Stimulated activated CD4-positive, alpha-beta T cell treated with anti-CD3 and anti-CD28 coated beads, TNF-alpha, amount 100 ng/mL, for 24 hours (primary cell): ENCODE measurements at regions not wholly inside any gene's neighbourhood (a gene's known extent, or its start where the extent isn't known, plus 50 kb on each side); places are given as distances from the start of the nearest gene placed in this dataset.
"Not testable (repeated sequence)": the region's sequence is repeated elsewhere in the genome, so short reads cannot be mapped to it uniquely, and the experiment has no call there.

Experiments
- DNase-seq, 3 experiments: peaks; one replicate each; pipeline ENCODE4 v3.0.0-alpha.2; 2020; ENCODE audit warnings: low read depth in 3 of 3

- DNase-seq: not testable (repeated sequence)
Measured at GRCh38 chr10:90119631-90120280, 418.4 kb downstream of the KIF20B start.

GRCh38 chr10:90125456-90126255, 424.3 kb downstream of the KIF20B start:
- no peak for DNase-seq

DNA sequence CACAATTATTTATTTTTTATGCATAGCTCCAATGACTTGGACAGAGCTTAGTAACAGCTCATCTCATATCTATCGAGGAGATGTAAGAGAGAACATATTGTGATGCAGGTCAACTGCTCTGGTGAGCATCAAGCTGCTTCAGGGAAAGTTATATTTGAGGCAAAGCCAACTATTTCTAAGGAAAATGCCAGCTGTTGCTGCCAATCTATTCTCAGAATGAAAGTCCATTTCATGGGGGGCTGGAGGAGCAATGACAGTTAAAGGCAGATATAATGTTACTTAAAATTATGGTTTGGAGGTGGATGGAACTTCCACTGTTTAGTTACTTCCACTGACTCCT, 424.8 kb downstream of the KIF20B start:
- no peak for DNase-seq

DNA sequence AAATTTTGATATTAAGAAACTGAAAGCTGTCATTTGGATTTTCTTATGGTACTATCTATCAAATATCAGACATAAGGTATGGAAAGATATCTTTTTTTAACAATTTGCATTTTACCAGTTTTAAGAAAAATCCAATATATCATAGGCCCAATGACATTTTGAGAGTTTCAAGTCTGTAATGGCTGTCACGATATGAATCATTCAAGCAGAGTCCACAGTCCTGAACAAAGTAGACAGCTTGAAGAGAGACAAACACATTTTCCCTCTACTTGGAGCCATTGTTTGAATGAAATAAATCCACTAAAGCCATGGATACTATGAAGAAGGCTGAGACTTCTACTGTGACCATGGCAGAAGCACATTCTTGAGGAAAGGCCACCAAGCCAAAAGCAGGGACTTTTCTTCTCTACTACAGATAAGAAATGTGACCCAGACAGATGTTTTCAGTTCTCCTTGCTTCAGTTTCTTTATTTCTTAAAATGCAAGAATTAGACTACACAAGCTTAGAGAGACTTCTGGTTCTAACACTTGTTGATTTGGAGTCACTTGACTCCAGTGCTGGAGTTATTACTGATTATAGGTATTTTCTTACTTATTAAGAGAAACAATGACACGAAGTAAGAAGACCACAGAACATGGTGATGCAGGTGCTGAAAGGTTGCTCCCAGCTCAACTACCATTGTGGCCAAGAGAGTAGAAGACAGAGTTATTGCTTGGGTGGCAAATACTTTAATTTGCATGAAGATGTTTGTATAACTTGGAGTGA, 429.1 kb downstream of the KIF20B start:
- DNase-seq: no peak

GRCh38 chr10:90133606-90134005, 432.2 kb downstream of the KIF20B start:
- DNase-seq: no peak

DNA sequence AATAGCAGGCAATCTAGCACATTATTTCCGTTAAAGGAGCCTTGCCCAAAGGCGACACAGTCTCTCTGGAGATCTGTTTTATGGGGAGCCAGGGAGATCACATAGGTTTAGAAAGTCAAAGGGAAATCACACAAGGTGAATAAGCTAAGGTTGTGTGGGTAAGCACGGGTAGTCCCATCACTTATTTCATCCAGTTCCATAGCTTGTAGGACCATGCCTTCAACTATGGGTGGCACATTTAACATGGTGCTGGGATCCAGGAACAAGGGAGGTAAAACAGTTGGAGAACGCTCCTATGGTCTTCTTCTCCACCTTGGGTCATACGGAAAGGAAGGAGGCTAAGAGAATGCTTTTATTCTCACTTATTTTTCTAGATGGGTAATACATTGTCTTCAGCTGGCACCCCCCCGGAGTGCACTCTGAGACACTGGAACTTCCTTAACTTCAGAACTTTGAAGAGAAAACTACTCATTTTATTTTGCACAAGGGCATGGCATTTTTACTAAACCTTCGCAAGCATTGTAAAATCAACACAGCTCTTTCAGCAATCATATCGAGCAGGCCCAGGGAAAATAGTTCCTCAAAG, 435.4 kb downstream of the KIF20B start:
- no peak for DNase-seq

- no peak for DNase-seq
Measured at GRCh38 chr10:90138844-90139243, 437.5 kb downstream of the KIF20B start.

DNA sequence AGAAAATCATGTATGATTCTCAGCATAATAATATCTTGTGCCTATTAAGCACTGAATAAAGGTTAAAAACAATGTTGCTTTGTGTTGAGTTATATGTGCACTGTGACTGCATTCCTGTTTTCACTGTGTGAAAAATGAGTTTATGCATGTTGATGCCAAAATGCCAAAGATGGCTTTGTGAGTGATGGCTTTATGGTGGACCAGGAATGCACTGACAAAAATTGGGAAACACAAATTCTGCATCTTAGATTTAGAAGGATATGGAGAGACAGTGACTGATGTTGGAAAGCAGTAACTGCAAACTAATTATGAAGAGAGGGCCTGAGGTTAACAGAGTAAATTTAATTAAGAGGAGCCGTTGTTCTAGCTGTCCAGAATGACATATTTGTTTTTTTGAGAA, 440.4 kb downstream of the KIF20B start:
- no peak for DNase-seq

DNA sequence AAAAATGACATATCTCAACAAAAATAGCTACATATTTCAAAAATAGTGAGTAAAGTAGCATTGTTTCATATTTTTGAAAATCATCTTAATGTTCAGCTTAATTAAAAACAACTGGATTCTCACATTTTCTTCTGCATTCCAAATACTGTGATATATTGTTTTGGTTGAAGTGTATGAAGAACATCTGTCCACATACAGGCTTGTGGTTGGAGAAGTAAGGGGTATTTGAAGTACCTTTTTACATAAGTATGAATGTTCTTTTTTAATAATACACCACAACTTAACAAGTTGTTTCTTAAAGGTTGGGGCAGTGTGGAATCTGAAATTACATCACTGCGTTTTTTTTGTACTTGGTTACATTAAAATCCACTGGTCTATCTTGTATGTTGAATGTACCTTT, 442.5 kb downstream of the KIF20B start:
- DNase-seq: no peak

GRCh38 chr10:90148116-90148855, 446.9 kb downstream of the KIF20B start:
- DNase-seq: no peak

DNA sequence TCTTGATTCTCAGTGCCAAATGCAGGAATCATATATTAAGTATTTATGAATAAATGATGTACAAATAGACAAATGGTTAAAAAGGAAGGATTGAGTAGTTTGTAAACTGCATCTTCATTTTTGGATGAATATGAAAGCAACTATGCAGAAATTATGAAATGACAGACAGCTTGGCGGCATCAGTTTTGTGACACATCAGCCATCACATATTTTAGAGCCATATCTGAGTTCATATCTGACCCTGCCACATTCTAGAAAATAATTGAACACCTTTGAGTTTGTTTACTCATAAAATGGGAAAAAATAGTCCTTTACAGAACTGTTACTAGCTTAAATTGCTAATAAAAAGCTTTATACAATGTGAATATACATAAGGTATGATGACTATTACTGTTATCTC, 448.2 kb downstream of the KIF20B start:
- DNase-seq: no peak

DNA sequence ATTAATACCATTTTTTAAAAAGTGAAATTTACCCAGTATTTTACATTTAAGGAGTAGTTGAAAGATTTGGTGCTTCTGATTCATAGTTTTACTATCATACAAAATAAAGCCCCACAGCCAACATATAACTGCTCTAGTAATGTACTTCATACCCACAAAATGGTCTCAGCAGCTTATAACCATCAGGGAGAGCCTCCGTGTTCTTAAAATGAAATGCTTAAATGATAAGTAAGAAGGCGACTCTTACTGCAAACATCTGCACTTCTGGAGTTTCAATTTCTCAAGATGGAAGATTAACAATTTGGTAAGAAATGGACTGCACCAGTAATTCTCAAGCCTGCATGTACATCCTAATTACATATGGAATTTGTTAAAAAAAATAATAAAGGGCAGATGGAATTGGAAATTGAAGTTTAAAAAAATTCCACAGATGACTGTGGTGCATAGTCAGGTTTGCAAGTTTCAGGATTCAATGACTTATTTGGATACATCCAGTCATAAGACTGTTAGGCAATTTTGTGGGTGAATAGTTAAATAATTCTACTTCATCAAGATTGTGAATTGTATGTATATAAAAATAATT, 461.0 kb downstream of the KIF20B start:
- no peak for DNase-seq

DNA sequence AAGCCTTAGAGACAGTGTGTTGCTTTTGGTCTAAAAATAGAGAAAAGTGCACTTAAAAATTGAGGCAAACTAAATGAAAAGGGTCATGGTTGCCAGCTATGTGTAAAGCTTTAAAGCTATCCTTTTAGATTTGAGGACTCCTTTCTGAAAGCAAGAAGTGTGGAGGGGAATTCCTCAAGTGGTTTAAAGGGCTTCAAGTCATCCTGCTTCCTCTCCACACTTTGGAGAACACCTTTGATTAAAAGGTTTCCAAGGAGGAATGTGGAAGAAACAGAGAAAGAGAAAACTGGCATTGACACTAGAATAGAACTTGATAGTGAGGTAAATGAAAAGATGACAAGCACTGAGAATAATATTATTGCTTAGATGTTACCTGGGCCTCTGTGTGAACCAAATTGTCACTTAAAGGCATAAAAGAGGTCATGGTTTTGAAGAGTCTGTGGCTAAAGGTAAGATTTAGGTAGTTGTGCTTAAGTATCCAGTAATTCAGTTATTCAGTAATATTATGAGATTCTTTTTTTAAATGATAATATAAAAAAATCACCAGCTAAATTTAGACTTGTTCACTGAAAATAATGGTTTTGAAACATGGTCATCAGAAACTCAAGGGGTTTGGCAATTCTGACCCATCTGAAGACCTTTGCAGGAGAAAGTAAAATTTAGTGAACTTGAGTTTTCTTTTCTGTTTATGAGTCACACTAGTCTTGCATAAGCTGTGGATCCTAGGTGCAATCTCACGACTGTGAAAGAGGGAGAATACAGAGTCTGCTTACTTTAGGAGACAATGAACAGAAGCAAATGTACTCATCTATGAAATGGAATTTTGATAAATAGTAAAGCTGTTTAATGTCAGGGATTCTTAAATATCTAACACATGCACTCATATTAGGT, 466.0 kb downstream of the KIF20B start:
- DNase-seq: no peak

- no peak for DNase-seq
Measured at GRCh38 chr10:90168244-90168643, 466.9 kb downstream of the KIF20B start.

GRCh38 chr10:90171014-90171722, 469.8 kb downstream of the KIF20B start:
- DNase-seq: no peak

- DNase-seq: no peak
Measured at GRCh38 chr10:90174531-90174930, 473.1 kb downstream of the KIF20B start.

DNA sequence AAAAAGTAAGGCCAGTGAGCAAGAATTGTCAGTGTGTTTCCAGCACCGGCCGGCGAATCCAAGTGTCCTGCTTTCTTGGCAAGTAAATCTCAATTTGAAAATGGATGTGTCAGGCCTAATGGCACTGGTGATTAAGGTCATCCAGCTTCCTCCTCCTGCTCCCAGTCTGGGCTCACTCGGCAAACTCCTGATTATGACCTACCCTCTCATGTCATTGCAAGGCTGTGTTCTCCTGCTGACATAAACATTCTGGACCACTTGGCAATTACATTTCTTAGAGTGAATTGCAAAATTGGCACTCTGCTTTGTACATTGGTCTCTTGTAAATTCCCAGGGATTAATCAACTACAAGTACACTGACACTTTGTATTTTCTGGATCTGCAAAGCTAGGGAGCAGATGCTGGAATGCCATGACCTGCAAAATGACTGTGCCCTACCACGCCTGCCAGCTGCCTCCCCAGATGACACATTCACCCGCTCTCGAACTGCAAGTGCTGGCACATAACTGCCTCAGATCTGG, 473.8 kb downstream of the KIF20B start:
- DNase-seq: no peak

- no peak for DNase-seq
Measured at GRCh38 chr10:90179696-90180407, 478.5 kb downstream of the KIF20B start.
